HS-27A (cell line): ENCODE measurements at regions not wholly inside any gene's neighbourhood (a gene's known extent, or its start where the extent isn't known, plus 50 kb on each side); places are given as distances from the start of the nearest gene placed in this dataset.

ENCODE experiments used
- DNase-seq: peaks from one replicate; pipeline ENCODE4 v3.0.0-alpha.2; 2012; ENCODE audit warnings: low read depth, missing footprints

- no peak for DNase-seq
Observed at GRCh38 chr6:148247386-148248063, 95.1 kb upstream of the SASH1 start.

GRCh38 chr6:148249160-148249559, 93.5 kb upstream of the SASH1 start:
- DNase-seq = no peak

- DNase-seq = no peak
Observed at GRCh38 chr6:148249679-148250375, 92.8 kb upstream of the SASH1 start.

GRCh38 chr6:148250975-148251685, 91.5 kb upstream of the SASH1 start:
- peak; percentile 38 for DNase-seq

GRCh38 chr6:148251891-148252290, 90.7 kb upstream of the SASH1 start:
- peak; percentile 39 for DNase-seq

- DNase-seq = no peak
Observed at GRCh38 chr6:148257810-148258209, 84.8 kb upstream of the SASH1 start.

GRCh38 chr6:148258868-148259267, 83.8 kb upstream of the SASH1 start:
- no peak for DNase-seq

- no peak for DNase-seq
Observed at GRCh38 chr6:148261470-148261869, 81.2 kb upstream of the SASH1 start.

GRCh38 chr6:148263010-148263409, 79.6 kb upstream of the SASH1 start:
- no peak for DNase-seq

- DNase-seq = no peak
Observed at GRCh38 chr6:148263961-148264360, 78.7 kb upstream of the SASH1 start.

- DNase-seq = no peak
Observed at GRCh38 chr6:148265054-148265453, 77.6 kb upstream of the SASH1 start.

- DNase-seq = no peak
Observed at GRCh38 chr6:148269386-148269785, 73.3 kb upstream of the SASH1 start.

- peak; percentile 22 for DNase-seq
Observed at GRCh38 chr6:148271711-148272439, 70.8 kb upstream of the SASH1 start.

- DNase-seq = no peak
Observed at GRCh38 chr6:148272597-148272996, 70.0 kb upstream of the SASH1 start.

GRCh38 chr6:148273962-148274752, 68.5 kb upstream of the SASH1 start:
- DNase-seq = no peak

- DNase-seq = no peak
Observed at GRCh38 chr6:148274809-148275208, 67.8 kb upstream of the SASH1 start.

- no peak for DNase-seq
Observed at GRCh38 chr6:148285205-148285604, 57.4 kb upstream of the SASH1 start.

- no peak for DNase-seq
Observed at GRCh38 chr6:148286563-148286962, 56.1 kb upstream of the SASH1 start.

- no peak for DNase-seq
Observed at GRCh38 chr6:148287623-148288333, 54.9 kb upstream of the SASH1 start.

- no peak for DNase-seq
Observed at GRCh38 chr6:148288541-148288940, 54.1 kb upstream of the SASH1 start.

- no peak for DNase-seq
Observed at GRCh38 chr6:148289153-148289552, 53.5 kb upstream of the SASH1 start.
